Chondrocyte (in vitro differentiated cells): ENCODE measurements at regions not wholly inside any gene's neighbourhood (a gene's known extent, or its start where the extent isn't known, plus 50 kb on each side); places are given as distances from the start of the nearest gene placed in this dataset.
A peak's percentile ranks its signal among the peaks of the same experiment; 100 is the strongest.
"Not testable (repeated sequence)": the region's sequence is repeated elsewhere in the genome, so short reads cannot be mapped to it uniquely, and the experiment has no call there.

Experiments
- DNase-seq: peaks from one replicate; pipeline ENCODE4 v3.0.0; 2021; ENCODE audit warnings: mixed read lengths, low spot score
- H3K27ac Mint-ChIP-seq: one replicate; pipeline ENCODE4 v1.8.0; 2021; ENCODE audit warnings: mild to moderate bottlenecking, moderate library complexity, mixed read lengths; ENCODE audit not compliant: unreplicated experiment
- H3K27me3 Mint-ChIP-seq: 2 replicates; pipeline ENCODE4 v1.8.0; 2021; ENCODE audit warnings: low read depth, mixed read lengths
- H3K36me3 Mint-ChIP-seq: 2 replicates; pipeline ENCODE4 v1.8.0; 2021; ENCODE audit warnings: low read depth, mixed read lengths
- H3K4me1 Mint-ChIP-seq: 2 replicates; pipeline ENCODE4 v1.8.0; 2021; ENCODE audit warnings: low read depth, mild to moderate bottlenecking, mixed read lengths
- H3K4me3 Mint-ChIP-seq: one replicate; pipeline ENCODE4 v1.8.0; 2021; ENCODE audit warnings: mild to moderate bottlenecking, moderate library complexity, mixed read lengths; ENCODE audit not compliant: unreplicated experiment
- H3K9me3 Mint-ChIP-seq: 2 replicates; pipeline ENCODE4 v1.8.0; 2021; ENCODE audit warnings: low read depth, mixed read lengths
- CTCF ChIP-seq: fragments of 200-600 bp; sonication (generic); IDR thresholded peaks from 2 replicates; pipeline ENCODE4 v1.5.0; 2021; ENCODE audit warnings: antibody characterized with exemption, mild to moderate bottlenecking, moderate library complexity

- H3K27me3 Mint-ChIP-seq, result no peaks in the 10 kb centered on the region
- no peak for TF ChIP-seq CTCF
- no peak for DNase-seq
- no peak overlapping the region for H3K4me3 Mint-ChIP-seq
- H3K9me3 Mint-ChIP-seq, result no peaks in the 10 kb centered on the region
- H3K4me1 Mint-ChIP-seq, result peaks cover 29% of the 10 kb centered on the region
- H3K36me3 Mint-ChIP-seq, result no peaks in the 10 kb centered on the region
- no peak overlapping the region for H3K27ac Mint-ChIP-seq
Observed at GRCh38 chr11:110358336-110358735, 61.9 kb upstream of the RDX start.

- DNase-seq, H3K4me3 Mint-ChIP-seq, H3K27me3 Mint-ChIP-seq, H3K27ac Mint-ChIP-seq, H3K36me3 Mint-ChIP-seq, H3K9me3 Mint-ChIP-seq: not testable (repeated sequence)
- H3K4me1 Mint-ChIP-seq, result peaks cover 26% of the 10 kb centered on the region
Observed at GRCh38 chr11:110360781-110361408, 64.5 kb upstream of the RDX start.

GRCh38 chr11:110362971-110363509 lies 66.6 kb upstream of the RDX start:
- H3K27ac Mint-ChIP-seq, result peak overlapping the region; percentile 70
- TF ChIP-seq CTCF, result no peak
- no peak overlapping the region for H3K4me3 Mint-ChIP-seq
- H3K36me3 Mint-ChIP-seq, result no peaks in the 10 kb centered on the region
- no peak for DNase-seq
- no peaks in the 10 kb centered on the region for H3K27me3 Mint-ChIP-seq
- no peaks in the 10 kb centered on the region for H3K9me3 Mint-ChIP-seq
- H3K4me1 Mint-ChIP-seq, result peaks cover 25% of the 10 kb centered on the region

- Mint-ChIP-seq H3K4me1 (peaks cover 25% of the 10 kb centered on the region), H3K27ac (peak overlapping the region; percentile 83), H3K36me3 (no peaks in the 10 kb centered on the region), H3K4me3 (no peak overlapping the region), H3K9me3 (no peaks in the 10 kb centered on the region), H3K27me3 (no peaks in the 10 kb centered on the region)
- no peak for TF ChIP-seq CTCF
- no peak for DNase-seq
Observed at GRCh38 chr11:110366291-110366690, 63.5 kb upstream of the FDX1 start.

GRCh38 chr11:110367571-110367970 lies 62.2 kb upstream of the FDX1 start:
- peaks cover 25% of the 10 kb centered on the region for H3K4me1 Mint-ChIP-seq
- no peaks in the 10 kb centered on the region for H3K36me3 Mint-ChIP-seq
- H3K27me3 Mint-ChIP-seq, result no peaks in the 10 kb centered on the region
- no peak overlapping the region for H3K4me3 Mint-ChIP-seq
- peak; percentile 86 for TF ChIP-seq CTCF
- no peak overlapping the region for H3K27ac Mint-ChIP-seq
- DNase-seq, result no peak
- no peaks in the 10 kb centered on the region for H3K9me3 Mint-ChIP-seq

- no peaks in the 10 kb centered on the region for H3K36me3 Mint-ChIP-seq
- peaks cover 28% of the 10 kb centered on the region for H3K4me1 Mint-ChIP-seq
- H3K4me3 Mint-ChIP-seq, result no peak overlapping the region
Observed at GRCh38 chr11:110371084-110371483, 58.7 kb upstream of the FDX1 start.

More at GRCh38 chr11:110371084-110371483, 58.7 kb upstream of the FDX1 start:
- no peak overlapping the region for H3K27ac Mint-ChIP-seq
- no peak for DNase-seq
- TF ChIP-seq CTCF, result no peak
- H3K9me3 Mint-ChIP-seq, result no peaks in the 10 kb centered on the region
- H3K27me3 Mint-ChIP-seq, result no peaks in the 10 kb centered on the region
